DMS153 (cell line): ENCODE measurements at regions not wholly inside any gene's neighbourhood (a gene's known extent, or its start where the extent isn't known, plus 50 kb on each side); places are given as distances from the start of the nearest gene placed in this dataset.
"Not testable (repeated sequence)": the region's sequence is repeated elsewhere in the genome, so short reads cannot be mapped to it uniquely, and the experiment has no call there.

Experiments used
- DNase-seq: peaks from one replicate; lab custom pipeline; 2025; lab: John Stamatoyannopoulos, UW

DNA sequence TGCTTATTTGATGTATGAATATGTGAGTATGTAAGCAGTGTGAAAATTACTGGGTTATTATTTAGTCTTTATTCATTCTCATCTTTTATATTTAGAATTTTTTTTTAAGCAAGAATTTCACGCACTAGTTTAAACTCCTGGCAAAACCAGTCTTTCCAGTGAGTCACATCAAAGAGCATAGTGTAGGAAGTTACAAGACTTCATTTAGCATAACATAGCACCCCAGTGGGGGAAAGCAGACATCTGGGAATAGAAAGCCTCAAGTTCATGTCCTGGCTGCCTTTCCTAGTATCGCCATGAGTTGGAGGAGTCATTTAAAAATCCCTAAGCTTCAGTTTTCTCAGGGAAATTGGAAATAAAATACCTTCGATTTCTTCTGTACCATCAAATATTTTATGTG lies 408.3 kb downstream of the NUP35 start:
- no peak for DNase-seq

DNA sequence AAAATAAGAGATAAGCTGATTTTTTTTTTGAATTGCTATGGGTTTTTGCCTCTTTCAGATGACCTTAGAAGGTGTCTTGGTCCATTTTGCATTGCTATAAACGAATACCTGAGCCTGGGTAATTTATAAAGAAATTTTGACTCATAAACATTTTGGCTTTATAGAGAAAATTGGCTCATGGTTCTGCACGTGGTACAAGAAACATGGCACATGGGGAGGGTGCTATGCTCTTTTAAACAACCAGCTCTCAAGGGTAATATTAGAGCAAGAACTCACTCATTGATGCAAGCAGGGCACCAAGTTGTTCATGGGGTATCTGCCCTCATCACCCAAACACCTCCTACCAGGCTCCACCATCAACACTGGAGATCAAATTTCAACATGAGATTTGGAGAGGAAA lies 408.8 kb downstream of the NUP35 start:
- no peak for DNase-seq

DNA sequence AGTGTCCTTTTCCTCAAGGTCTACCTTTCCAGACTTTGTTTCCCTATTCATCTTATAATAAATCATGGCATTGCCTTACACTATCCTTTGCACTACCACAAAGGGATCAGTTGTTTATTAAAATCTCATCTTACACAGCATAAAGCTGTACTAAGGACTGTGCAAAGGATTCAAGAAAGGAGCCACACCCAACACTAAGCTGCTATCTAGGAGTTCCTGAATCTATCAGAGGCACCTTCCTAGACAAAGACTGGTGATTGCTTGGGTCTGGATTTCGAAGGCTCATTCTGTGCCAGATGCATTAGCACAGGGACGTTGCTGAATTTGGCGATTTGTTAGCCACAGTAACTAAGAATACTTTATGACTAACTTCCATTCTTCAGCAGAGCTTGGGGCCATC lies 412.0 kb downstream of the NUP35 start:
- DNase-seq = no peak

GRCh38 chr2:183536714-183537113 lies 412.5 kb downstream of the NUP35 start:
- DNase-seq = no peak

- no peak for DNase-seq
Observed at GRCh38 chr2:183541766-183542165, 417.5 kb downstream of the NUP35 start.

- no peak for DNase-seq
Observed at GRCh38 chr2:183542606-183543005, 418.4 kb downstream of the NUP35 start.

DNA sequence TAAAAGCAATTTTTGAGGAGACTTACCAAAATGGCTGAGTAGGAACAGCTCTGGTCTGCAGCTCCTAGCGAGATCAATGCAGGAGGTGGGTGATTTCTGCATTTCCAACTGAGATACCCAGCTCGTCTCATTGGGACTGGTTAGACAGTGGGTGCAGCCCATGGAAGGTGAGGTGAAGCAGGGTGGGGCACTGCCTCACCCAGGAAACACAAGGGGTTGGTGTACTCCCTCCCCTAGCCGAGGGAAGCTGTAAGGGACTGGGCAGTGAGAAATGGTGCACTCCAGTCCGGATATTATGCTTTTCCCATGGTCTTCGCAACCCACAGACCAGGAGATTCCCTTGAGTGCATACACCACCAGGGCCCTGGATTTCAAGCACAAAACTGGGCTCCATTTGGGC lies 419.0 kb downstream of the NUP35 start:
- no peak for DNase-seq

DNA sequence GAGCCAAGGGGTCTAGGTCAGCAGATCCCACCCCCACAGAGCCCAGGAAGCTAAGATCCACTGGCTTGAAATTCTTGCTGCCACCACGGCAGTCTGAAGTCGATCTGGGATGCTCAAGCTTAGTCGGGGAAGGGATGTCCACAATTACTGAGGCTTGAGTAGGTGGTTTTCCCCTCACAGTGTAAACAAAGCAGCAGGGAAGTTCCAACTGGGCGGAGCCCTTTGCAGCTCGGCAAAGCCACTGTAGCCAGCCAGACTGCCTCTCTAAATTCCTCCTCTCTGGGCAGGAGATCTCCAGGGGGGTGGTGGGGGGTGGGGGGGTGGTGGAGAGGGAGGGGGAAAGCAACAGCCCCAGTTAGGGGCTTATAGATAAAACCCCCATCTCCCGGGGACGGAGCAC lies 419.5 kb downstream of the NUP35 start:
- DNase-seq = no peak

- not testable (repeated sequence) for DNase-seq
Observed at GRCh38 chr2:183546560-183547350, 422.5 kb downstream of the NUP35 start.

DNA sequence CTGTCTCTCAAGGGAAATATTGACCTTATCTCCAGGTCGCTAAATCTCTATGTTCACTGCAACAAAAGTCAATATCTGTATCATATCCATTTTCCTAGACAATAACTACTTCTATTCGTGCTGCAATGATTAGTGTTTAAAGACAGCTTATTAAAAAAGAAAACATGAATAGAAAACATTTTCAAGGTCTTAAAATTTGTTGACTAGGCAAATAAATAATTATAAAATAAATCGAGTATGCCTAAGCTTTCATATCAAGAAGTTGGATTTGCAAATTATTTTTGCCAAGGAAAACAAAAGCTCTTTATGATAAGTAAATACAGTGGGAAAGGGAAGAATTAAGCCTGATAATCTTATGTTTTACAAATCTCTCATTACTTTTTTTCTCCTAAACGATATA lies 428.5 kb downstream of the NUP35 start:
- DNase-seq = no peak

- DNase-seq = no peak
Observed at GRCh38 chr2:183564726-183565125, 440.5 kb downstream of the NUP35 start.

GRCh38 chr2:183575481-183575880 lies 451.2 kb downstream of the NUP35 start:
- DNase-seq = no peak

DNA sequence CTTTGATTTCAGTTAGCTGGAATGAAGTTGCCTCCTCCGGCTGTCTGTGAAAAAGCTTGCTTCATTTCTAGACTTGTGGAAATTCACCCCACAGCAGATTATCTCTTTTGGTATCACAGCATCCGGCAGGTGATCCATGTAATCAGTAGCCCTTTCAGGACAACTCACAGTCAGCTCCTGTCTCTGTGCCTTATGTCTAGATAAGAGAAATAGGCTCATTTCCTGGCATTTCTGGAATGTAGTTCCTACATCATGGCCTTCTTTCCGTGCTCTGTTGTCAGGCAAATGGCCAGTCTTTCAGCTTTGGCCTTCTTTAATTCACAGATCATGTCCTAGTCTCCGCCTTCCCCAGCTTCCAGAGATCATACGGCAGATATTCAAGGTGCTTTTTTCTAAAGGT lies 455.4 kb downstream of the NUP35 start:
- no peak for DNase-seq

GRCh38 chr2:183592271-183592670 lies 468.0 kb downstream of the NUP35 start:
- peak; percentile 45 for DNase-seq

GRCh38 chr2:183594150-183594549 lies 469.9 kb downstream of the NUP35 start:
- no peak for DNase-seq

- DNase-seq = no peak
Observed at GRCh38 chr2:183597841-183598240, 473.6 kb downstream of the NUP35 start.

GRCh38 chr2:183604065-183604464 lies 479.8 kb downstream of the NUP35 start:
- DNase-seq = no peak

DNA sequence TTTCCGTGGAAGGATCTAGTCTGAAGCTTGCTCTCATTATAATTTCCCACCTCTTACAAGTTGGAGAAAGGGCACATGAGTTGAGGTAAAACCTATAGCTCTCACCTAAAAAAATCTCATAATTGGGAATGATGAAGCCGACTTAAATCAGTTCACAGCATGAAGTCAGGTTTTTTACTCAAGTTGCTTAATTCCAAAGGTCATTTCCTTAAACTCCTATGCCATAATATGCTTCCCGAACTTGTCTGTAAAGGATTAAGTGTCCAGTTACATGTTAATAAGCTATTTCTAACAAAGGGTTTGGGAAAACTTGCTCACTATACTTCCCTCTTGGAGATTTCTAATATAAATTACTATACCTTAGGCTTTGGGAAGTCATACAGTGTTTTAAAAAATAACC lies 481.2 kb downstream of the NUP35 start:
- no peak for DNase-seq

DNA sequence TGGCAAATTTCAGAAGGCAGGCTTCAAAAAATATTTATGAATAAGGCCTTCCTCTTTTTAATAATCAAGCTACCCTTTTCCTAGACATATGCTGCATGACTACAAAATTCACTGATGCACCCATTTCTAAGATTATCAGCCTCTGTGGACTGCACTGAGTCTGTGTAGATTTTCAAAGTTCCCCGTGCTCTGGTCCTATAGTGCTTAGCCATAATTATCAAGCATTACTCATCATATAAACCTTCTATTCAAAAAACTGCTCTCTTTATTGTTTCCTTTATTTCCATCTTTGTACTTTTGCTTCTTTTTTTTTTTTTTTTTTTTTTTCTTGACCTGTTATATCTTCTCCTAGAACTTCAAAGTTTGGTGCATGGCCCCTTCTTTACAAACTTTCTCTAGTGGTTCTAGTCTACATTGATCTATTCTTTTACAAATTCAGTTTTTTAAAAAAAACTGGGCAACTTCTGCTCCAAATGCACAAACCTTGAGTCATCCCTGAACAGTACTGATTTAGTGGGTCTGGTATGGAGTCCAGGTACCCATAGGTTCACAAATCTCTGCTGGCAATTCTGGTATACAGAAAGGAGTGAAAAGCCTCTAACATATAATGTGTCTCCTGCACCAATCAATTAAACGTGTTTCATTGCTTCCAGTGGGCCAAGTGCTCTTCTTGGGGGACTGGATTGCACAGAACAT lies 481.9 kb downstream of the NUP35 start:
- DNase-seq = no peak

DNA sequence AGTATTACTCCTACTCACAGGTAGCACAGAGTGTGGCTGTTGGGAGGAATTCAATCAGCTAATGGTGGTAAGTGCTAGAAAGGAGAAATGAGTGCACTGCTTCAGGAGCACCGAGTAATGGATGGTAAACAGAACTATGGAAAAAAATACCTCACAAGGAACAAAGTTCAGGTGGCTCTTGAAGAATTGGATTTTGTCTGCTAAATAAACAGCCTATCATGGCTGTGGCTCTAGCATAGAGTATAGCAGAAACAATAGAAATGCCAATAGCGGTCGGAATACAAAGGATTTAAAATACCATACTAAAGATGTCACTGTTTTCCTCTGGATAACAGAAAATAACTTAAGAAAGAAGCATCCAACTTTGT lies 482.5 kb downstream of the NUP35 start:
- no peak for DNase-seq

DNA sequence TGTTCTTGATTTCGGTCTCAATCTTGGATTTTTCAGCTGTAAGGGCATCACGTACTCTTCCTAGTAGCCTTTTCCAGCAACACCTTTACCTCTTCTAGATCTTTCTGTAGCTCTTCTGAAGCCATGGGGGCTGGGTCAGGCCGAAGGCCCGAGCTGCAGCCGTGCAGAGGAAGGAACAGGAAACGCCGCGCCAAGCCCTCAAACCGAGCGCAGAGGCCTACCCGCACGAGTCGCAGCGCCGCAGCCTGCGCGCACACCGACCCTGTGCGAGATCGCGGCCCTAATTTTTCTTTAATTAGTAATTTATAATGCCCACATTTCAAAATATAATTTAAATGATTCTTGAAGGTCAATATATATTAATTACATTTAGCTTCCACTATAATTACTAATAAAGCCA lies 483.8 kb downstream of the NUP35 start:
- no peak for DNase-seq

DNA sequence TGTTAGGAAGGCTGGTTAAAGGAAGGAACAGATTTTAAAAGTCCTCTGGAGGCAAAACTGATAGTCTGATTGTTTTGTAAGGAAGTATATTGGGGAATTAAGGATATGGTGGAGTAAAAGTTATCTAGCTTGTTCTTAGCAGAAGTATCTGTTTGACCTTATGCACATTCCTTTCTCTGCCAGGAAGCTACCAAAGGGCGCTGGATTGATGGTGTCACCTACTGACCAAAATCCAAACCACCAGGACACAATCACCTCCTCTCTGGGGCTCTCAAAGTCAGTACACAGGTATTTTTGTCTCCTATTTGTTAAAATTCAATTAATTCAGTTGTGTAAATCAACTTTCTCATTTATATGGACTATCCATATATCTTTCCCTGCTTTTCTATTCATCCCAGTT lies 484.5 kb downstream of the NUP35 start:
- no peak for DNase-seq

- no peak for DNase-seq
Observed at GRCh38 chr2:183610724-183611123, 486.5 kb downstream of the NUP35 start.
